Panc1 (cell line): ENCODE measurements at regions not wholly inside any gene's neighbourhood (a gene's known extent, or its start where the extent isn't known, plus 50 kb on each side); places are given as distances from the start of the nearest gene placed in this dataset.

Experiments used
- ATAC-seq: fragments of 200-7000 bp; cut with Tn5 transposase; 2 replicates; pipeline ENCODE4 v1.9.1; 2020; ENCODE audit warnings: mild to moderate bottlenecking, moderate library complexity
- BruUV-seq: library from RNA; stranded (reverse); fragments of 400-500 nt; replicated peaks from 2 replicates; lab custom pipeline; 2021; lab: Mats Ljungman, UMichigan
- CTCF ChIA-PET: fragments of 300-600 bp; sonication (Branson Sonifier 250); formaldehyde crosslinking; loops from one replicate; lab custom pipeline; 2022; ENCODE audit warnings: antibody characterized with exemption; lab: Charles Lee
- POLR2A ChIA-PET: fragments of 300-600 bp; sonication (Branson Sonifier 250); formaldehyde crosslinking; loops from one replicate; lab custom pipeline; 2022; ENCODE audit warnings: antibody characterized with exemption; lab: Charles Lee
- DNase-seq: peaks from one replicate; pipeline ENCODE4 v3.0.0-alpha.2; 2010; ENCODE audit warnings: low read depth, low spot score
- H3K27ac ChIP-seq: 2 replicates; pipeline ENCODE4 v1.5.1; 2011; ENCODE audit warnings: mild to moderate bottlenecking, low read length, inconsistent platforms
- H3K27me3 ChIP-seq: fragments of 200-500 bp; sonication (Bioruptor generic); 2 replicates; pipeline ENCODE4 v1.6.0; 2014; ENCODE audit warnings: low read length, inconsistent platforms; ENCODE audit not compliant: control insufficient read depth, insufficient read depth
- H3K36me3 ChIP-seq: fragments of 200-500 bp; sonication (Bioruptor generic); 2 replicates; pipeline ENCODE4 v1.5.1; 2014; ENCODE audit warnings: inconsistent platforms, mild to moderate bottlenecking, low read length, moderate library complexity; ENCODE audit not compliant: control insufficient read depth, insufficient read depth
- H3K4me1 ChIP-seq: 2 replicates; pipeline ENCODE4 v1.5.1; 2011; ENCODE audit warnings: inconsistent platforms, mild to moderate bottlenecking, low read length, moderate library complexity; ENCODE audit not compliant: control insufficient read depth, insufficient read depth
- H3K4me3 ChIP-seq, 2 experiments: 2 replicates each; pipeline ENCODE4 v1.5.1; 2011 to 2012; ENCODE audit warnings: low read depth in 2 of 2, low read length in 2 of 2, mild to moderate bottlenecking in 2 of 2, inconsistent platforms in 1 of 2, moderate library complexity in 1 of 2
- H3K9me3 ChIP-seq: fragments of 200-500 bp; sonication (Bioruptor generic); 2 replicates; pipeline ENCODE4 v1.5.1; 2014; ENCODE audit warnings: low read depth, mild to moderate bottlenecking, inconsistent platforms, low read length, moderate library complexity; ENCODE audit not compliant: control insufficient read depth, insufficient read depth
- POLR2AphosphoS5 ChIP-seq: IDR thresholded peaks from 2 replicates; pipeline ENCODE4 v1.6.1; 2012; ENCODE audit warnings: mild to moderate bottlenecking, low read depth, low read length, moderate library complexity
- SIN3A ChIP-seq: IDR thresholded peaks from 2 replicates; pipeline ENCODE4 v1.6.1; 2012; ENCODE audit warnings: low read depth, mild to moderate bottlenecking, low read length, moderate library complexity, borderline replicate concordance; ENCODE audit not compliant: insufficient read depth
- TCF7L2 ChIP-seq: IDR thresholded peaks from 2 replicates; pipeline ENCODE4 v1.6.1; 2011; ENCODE audit warnings: mild to moderate bottlenecking, low read depth, low read length, inconsistent platforms
- in situ Hi-C: cut with HindIII; loops from 2 replicates; pipeline ENCODE4 v1.10.0; 2016; ENCODE audit warnings: low sequenced_read_pairs, low pct_unique_long_range_greater_than_20kb
- intact Hi-C: fragments of 100-400 bp; cut with micrococcal nuclease; formaldehyde crosslinking; loops from one replicate; pipeline ENCODE4 v1.10.0; 2022; ENCODE audit not compliant: unreplicated experiment
- TF ChIP-seq, protein P1 (sequence below): fragments of 450-650 bp; IDR thresholded peaks from 2 replicates; pipeline ENCODE4 v1.5.1; 2017; ENCODE audit warnings: mild to moderate bottlenecking
- TF ChIP-seq, protein P2 (sequence below), 2 experiments: IDR thresholded peaks; 2 replicates each; pipeline ENCODE4 v1.6.1; 2011 to 2012; ENCODE audit warnings: low read depth in 2 of 2, control low read depth in 1 of 2, low read length in 1 of 2, mild to moderate bottlenecking in 1 of 2, moderate library complexity in 1 of 2; ENCODE audit not compliant: insufficient read depth in 1 of 2

DNA sequence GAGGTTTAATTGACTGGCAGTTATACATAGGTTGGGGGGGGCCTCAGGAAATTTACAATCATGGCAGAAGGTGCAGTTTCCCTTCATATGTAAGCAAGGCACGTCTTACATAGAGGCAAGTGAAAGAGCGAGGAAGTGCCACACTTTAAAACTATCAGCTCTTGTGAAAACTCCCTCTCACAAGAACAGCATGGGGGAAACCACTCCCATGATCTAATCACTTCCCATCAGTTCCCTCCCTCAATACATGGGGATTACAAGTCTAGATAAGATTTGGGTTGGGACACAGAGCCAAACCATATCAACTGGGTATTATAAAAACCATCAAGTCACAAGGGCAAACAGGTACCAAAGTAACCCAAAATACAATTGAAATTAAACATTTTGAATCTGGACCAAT, 182.0 kb upstream of the FAT4 start:
- intact Hi-C loops, result no loop called here
- TF ChIP-seq, protein P1, sequence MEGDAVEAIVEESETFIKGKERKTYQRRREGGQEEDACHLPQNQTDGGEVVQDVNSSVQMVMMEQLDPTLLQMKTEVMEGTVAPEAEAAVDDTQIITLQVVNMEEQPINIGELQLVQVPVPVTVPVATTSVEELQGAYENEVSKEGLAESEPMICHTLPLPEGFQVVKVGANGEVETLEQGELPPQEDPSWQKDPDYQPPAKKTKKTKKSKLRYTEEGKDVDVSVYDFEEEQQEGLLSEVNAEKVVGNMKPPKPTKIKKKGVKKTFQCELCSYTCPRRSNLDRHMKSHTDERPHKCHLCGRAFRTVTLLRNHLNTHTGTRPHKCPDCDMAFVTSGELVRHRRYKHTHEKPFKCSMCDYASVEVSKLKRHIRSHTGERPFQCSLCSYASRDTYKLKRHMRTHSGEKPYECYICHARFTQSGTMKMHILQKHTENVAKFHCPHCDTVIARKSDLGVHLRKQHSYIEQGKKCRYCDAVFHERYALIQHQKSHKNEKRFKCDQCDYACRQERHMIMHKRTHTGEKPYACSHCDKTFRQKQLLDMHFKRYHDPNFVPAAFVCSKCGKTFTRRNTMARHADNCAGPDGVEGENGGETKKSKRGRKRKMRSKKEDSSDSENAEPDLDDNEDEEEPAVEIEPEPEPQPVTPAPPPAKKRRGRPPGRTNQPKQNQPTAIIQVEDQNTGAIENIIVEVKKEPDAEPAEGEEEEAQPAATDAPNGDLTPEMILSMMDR, result no peak
- no peak for TF ChIP-seq SIN3A
- no peak for TF ChIP-seq TCF7L2
- TF ChIP-seq POLR2AphosphoS5, result no peak
- TF ChIP-seq, protein P2, sequence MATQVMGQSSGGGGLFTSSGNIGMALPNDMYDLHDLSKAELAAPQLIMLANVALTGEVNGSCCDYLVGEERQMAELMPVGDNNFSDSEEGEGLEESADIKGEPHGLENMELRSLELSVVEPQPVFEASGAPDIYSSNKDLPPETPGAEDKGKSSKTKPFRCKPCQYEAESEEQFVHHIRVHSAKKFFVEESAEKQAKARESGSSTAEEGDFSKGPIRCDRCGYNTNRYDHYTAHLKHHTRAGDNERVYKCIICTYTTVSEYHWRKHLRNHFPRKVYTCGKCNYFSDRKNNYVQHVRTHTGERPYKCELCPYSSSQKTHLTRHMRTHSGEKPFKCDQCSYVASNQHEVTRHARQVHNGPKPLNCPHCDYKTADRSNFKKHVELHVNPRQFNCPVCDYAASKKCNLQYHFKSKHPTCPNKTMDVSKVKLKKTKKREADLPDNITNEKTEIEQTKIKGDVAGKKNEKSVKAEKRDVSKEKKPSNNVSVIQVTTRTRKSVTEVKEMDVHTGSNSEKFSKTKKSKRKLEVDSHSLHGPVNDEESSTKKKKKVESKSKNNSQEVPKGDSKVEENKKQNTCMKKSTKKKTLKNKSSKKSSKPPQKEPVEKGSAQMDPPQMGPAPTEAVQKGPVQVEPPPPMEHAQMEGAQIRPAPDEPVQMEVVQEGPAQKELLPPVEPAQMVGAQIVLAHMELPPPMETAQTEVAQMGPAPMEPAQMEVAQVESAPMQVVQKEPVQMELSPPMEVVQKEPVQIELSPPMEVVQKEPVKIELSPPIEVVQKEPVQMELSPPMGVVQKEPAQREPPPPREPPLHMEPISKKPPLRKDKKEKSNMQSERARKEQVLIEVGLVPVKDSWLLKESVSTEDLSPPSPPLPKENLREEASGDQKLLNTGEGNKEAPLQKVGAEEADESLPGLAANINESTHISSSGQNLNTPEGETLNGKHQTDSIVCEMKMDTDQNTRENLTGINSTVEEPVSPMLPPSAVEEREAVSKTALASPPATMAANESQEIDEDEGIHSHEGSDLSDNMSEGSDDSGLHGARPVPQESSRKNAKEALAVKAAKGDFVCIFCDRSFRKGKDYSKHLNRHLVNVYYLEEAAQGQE (IDR thresholded peaks at IDR 0.05; ENCODE audit: insufficient read depth in 1 of 2, low read depth in 2 of 2, low read length in 1 of 2), result no peak
- Histone ChIP-seq H3K27ac (no peak overlapping the region), H3K9me3 (no peaks in the 10 kb centered on the region), H3K36me3 (no peaks in the 10 kb centered on the region), H3K4me3 (no peak overlapping the region), H3K27me3 (no peaks in the 10 kb centered on the region), H3K4me1 (no peaks in the 10 kb centered on the region)
- no peak for ATAC-seq
- ChIA-PET CTCF (no interaction called here), POLR2A (no interaction called here)
- DNase-seq, result no peak
- no TSS peak for BruUV-seq
- in situ Hi-C loops, result no loop called here

DNA sequence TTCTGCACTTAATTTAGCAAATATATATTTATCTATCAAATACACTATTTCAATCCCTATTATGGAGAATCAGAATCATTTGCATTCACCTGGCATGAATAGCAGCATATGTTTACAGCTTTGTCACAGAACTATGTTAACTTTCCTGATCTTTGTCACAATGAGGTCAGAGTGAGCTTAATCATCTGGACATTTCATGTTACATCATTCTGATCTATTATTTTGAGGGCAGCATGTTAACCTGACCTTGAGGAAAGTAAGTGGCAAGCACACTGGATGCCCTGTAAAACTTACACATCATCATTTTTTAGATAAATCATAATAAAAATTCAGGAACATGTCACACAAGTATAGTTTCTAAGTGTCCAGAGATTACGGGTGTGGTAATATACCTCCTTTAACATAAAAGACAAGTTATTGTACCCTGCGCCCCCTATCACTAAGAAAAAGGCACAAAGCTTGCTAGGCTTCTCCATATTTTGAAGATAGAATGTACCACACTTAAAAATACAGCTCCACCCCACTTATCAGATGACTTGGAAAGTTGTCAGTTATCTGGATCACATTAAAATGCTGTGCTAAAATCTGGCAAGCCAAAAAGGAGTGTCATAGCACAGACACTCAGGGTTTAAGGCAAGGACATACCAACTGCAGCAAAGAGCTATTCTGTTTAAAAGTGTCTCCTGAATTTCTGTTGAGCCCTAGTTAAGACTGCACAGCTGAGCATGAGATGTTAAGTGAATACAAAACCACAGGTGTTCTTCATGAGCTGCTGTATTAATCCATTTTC, 182.7 kb upstream of the FAT4 start:
- Histone ChIP-seq H3K27me3 (no peaks in the 10 kb centered on the region), H3K9me3 (no peaks in the 10 kb centered on the region), H3K4me1 (no peaks in the 10 kb centered on the region), H3K27ac (no peak overlapping the region), H3K4me3 (no peak overlapping the region), H3K36me3 (no peaks in the 10 kb centered on the region)
- BruUV-seq, result no TSS peak
- DNase-seq, result no peak
- intact Hi-C loops, result no loop called here
- CTCF ChIA-PET, result no interaction called here
- no peak for ATAC-seq
- in situ Hi-C loops, result no loop called here
- TF ChIP-seq, protein P1, result no peak
- TF ChIP-seq POLR2AphosphoS5, result no peak
- no peak for TF ChIP-seq SIN3A
- TF ChIP-seq TCF7L2, result no peak
- TF ChIP-seq, protein P2 (IDR thresholded peaks at IDR 0.05; ENCODE audit: insufficient read depth in 1 of 2, low read depth in 2 of 2, low read length in 1 of 2), result no peak
- POLR2A ChIA-PET, result no interaction called here
